Sigmoid colon (tissue), 4 donors: ENCODE measurements at regions not wholly inside any gene's neighbourhood (a gene's known extent, or its start where the extent isn't known, plus 50 kb on each side); places are given as distances from the start of the nearest gene placed in this dataset.

Experiments used
- CTCF ChIP-seq, 4 experiments: fragments of 450-650 bp in 3 of 4; fragments of 200-600 bp in 1 of 4; IDR thresholded peaks; one replicate each; pipeline ENCODE4 v1.5.1; 2016 to 2019; ENCODE audit warnings: antibody characterized with exemption in 4 of 4, mild to moderate bottlenecking in 3 of 4, moderate library complexity in 2 of 4
- EP300 ChIP-seq, 4 donors: sonication (generic); formaldehyde crosslinking; IDR thresholded peaks; one replicate each; pipeline ENCODE4 v1.6.1; 2017; ENCODE audit warnings: antibody characterized with exemption in 4 of 4
- POLR2A ChIP-seq, 2 donors: fragments of 450-650 bp; IDR thresholded peaks; one replicate each; pipeline ENCODE4 v1.6.1; 2016; ENCODE audit warnings: antibody characterized with exemption in 2 of 2, mild to moderate bottlenecking in 2 of 2, moderate library complexity in 2 of 2
- POLR2AphosphoS5 ChIP-seq, 4 donors: sonication (generic); formaldehyde crosslinking; IDR thresholded peaks; one replicate each; pipeline ENCODE4 v1.6.1; 2017; ENCODE audit warnings: antibody characterized with exemption in 4 of 4

GRCh38 chr7:156251861-156252260, 388.7 kb upstream of the RNF32 start:
- no peak for TF ChIP-seq CTCF (IDR thresholded peaks at IDR 0.05)
- TF ChIP-seq POLR2AphosphoS5 (IDR thresholded peaks at IDR 0.05): no peak
- no peak for TF ChIP-seq POLR2A (IDR thresholded peaks at IDR 0.05)
- no peak for TF ChIP-seq EP300 (IDR thresholded peaks at IDR 0.05)
